Endothelial cell of umbilical vein (primary cell): ENCODE measurements at regions not wholly inside any gene's neighbourhood (a gene's known extent, or its start where the extent isn't known, plus 50 kb on each side); places are given as distances from the start of the nearest gene placed in this dataset.

Experiments used
- BruUV-seq: library from RNA; stranded (reverse); fragments of 400-500 nt; replicated peaks from 2 replicates; lab custom pipeline; 2021; lab: Mats Ljungman, UMichigan
- CTCF ChIA-PET: fragments of 300-600, 350-600 bp; sonication (Branson Sonifier 250); formaldehyde crosslinking; loops from one replicate; lab custom pipeline; 2021; ENCODE audit warnings: antibody characterized with exemption, inconsistent platforms; lab: Charles Lee
- POLR2A ChIA-PET: fragments of 300-600, 350-600 bp; sonication (Branson Sonifier 250); formaldehyde crosslinking; loops from one replicate; lab custom pipeline; 2021; ENCODE audit warnings: antibody characterized with exemption, inconsistent platforms; lab: Charles Lee
- DNase-seq: peaks from one replicate; pipeline ENCODE4 v3.0.0-alpha.2; 2011; ENCODE audit warnings: low read depth, low spot score
- FAIRE-seq: peaks from 2 replicates; lab custom pipeline; 2011; peaks lifted over from hg19 to GRCh38; lab: Jason Lieb, UNC
- H2AFZ ChIP-seq: 2 replicates; pipeline ENCODE4 v1.6.0; 2012; ENCODE audit warnings: low read depth, low read length, control low read depth, inconsistent platforms
- H3K27ac ChIP-seq: 2 replicates; pipeline ENCODE4 v1.5.1; 2011; ENCODE audit warnings: low read depth, mild to moderate bottlenecking, control low read depth, low read length, moderate library complexity; ENCODE audit not compliant: insufficient read depth
- H3K27me3 ChIP-seq, 2 experiments: 2 replicates each; pipeline versions ENCODE4 v1.6.0 to v1.6.1; 2011; ENCODE audit warnings: low read length in 2 of 2, mixed read lengths in 1 of 2; ENCODE audit not compliant: control insufficient read depth in 2 of 2, insufficient read depth in 2 of 2
- H3K36me3 ChIP-seq, 2 experiments: 2 replicates in 1 of 2; 3 replicates in 1 of 2; pipeline ENCODE4 v1.5.1; 2011; ENCODE audit warnings: low read length in 2 of 2, mild to moderate bottlenecking in 1 of 2, moderate library complexity in 1 of 2; ENCODE audit not compliant: control insufficient read depth in 2 of 2, insufficient read depth in 2 of 2; ENCODE audit errors: extremely low read depth in 1 of 2
- H3K4me1 ChIP-seq: 3 replicates; pipeline ENCODE4 v1.5.1; 2011; ENCODE audit warnings: mild to moderate bottlenecking, low read length; ENCODE audit not compliant: control insufficient read depth, insufficient read depth; ENCODE audit errors: extremely low read depth
- H3K4me2 ChIP-seq: 2 replicates; pipeline ENCODE4 v1.6.1; 2011; ENCODE audit warnings: low read length, control low read depth, mixed read lengths; ENCODE audit not compliant: insufficient read depth
- H3K4me3 ChIP-seq, 3 experiments: fragments of 200-600 bp in 1 of 3; sonication (generic), shearing (Covaris generic) in 1 of 3; replicated peaks in 1 of 3; 2 replicates each; pipeline ENCODE4 v1.5.1; 2011 to 2016; ENCODE audit warnings: control low read depth in 3 of 3, low read length in 3 of 3, mild to moderate bottlenecking in 2 of 3, inconsistent platforms in 1 of 3, low read depth in 1 of 3, moderate library complexity in 1 of 3; ENCODE audit not compliant: insufficient read depth in 1 of 3
- H3K79me2 ChIP-seq: 2 replicates; pipeline ENCODE4 v1.6.0; 2012; ENCODE audit warnings: low read length, inconsistent platforms; ENCODE audit not compliant: control insufficient read depth, insufficient read depth
- H3K9ac ChIP-seq: replicated peaks from 2 replicates; pipeline ENCODE3; 2011; ENCODE audit warnings: low read length, control low read depth; ENCODE audit not compliant: insufficient read depth; ENCODE audit errors: extremely low read depth
- H3K9me1 ChIP-seq: replicated peaks from 3 replicates; pipeline ENCODE4 v1.6.0; 2011; ENCODE audit warnings: mild to moderate bottlenecking, low read length; ENCODE audit not compliant: control insufficient read depth, insufficient read depth; ENCODE audit errors: extremely low read depth
- H3K9me3 ChIP-seq: replicated peaks from 2 replicates; pipeline ENCODE4 v1.5.1; 2012; ENCODE audit warnings: low read length, inconsistent platforms; ENCODE audit not compliant: control insufficient read depth, insufficient read depth
- H4K20me1 ChIP-seq: replicated peaks from 2 replicates; pipeline ENCODE3; 2011; ENCODE audit warnings: mild to moderate bottlenecking, low read length; ENCODE audit not compliant: control insufficient read depth, insufficient read depth; ENCODE audit errors: extremely low read depth
- EZH2 ChIP-seq: IDR thresholded peaks from 2 replicates; pipeline ENCODE4 v1.6.1; 2012; ENCODE audit warnings: borderline replicate concordance, low read depth, mild to moderate bottlenecking, moderate library complexity, low read length, inconsistent platforms; ENCODE audit not compliant: severe bottlenecking
- FOS ChIP-seq: IDR thresholded peaks from 2 replicates; pipeline ENCODE4 v1.6.1; 2011; ENCODE audit warnings: mild to moderate bottlenecking, low read length, moderate library complexity, borderline replicate concordance; ENCODE audit not compliant: insufficient read depth
- GATA2 ChIP-seq: IDR thresholded peaks from 2 replicates; pipeline ENCODE4 v1.7.0; 2011; ENCODE audit warnings: low read depth, mild to moderate bottlenecking, moderate library complexity, mixed read lengths, low read length; ENCODE audit not compliant: insufficient read length, insufficient read depth
- JUN ChIP-seq: IDR thresholded peaks from 2 replicates; pipeline ENCODE4 v1.6.1; 2011; ENCODE audit warnings: borderline replicate concordance, low read depth; ENCODE audit not compliant: insufficient read length, insufficient read depth
- POLR2A ChIP-seq: IDR thresholded peaks from 2 replicates; pipeline ENCODE4 v1.6.1; 2012; ENCODE audit warnings: low read depth, mild to moderate bottlenecking, control low read depth, low read length
- POLR2AphosphoS5 ChIP-seq: IDR thresholded peaks from 2 replicates; pipeline ENCODE4 v1.6.1; 2012; ENCODE audit warnings: low read depth, mild to moderate bottlenecking, control low read depth, low read length, moderate library complexity; ENCODE audit not compliant: insufficient read depth
- dilution Hi-C: fragments of 300-500 bp; cut with MboI; formaldehyde crosslinking; loops from one replicate; pipeline ENCODE4 v1.15.0; 2019; ENCODE audit warnings: low sequenced_read_pairs; ENCODE audit not compliant: extremely low pct_ligation_motif_present
- intact Hi-C: fragments of 100-400 bp; cut with micrococcal nuclease; formaldehyde crosslinking; loops from one replicate; pipeline ENCODE4 v1.10.0; 2022
- TF ChIP-seq, protein P1 (sequence below): IDR thresholded peaks from 2 replicates; pipeline ENCODE4 v1.6.1; 2011; ENCODE audit not compliant: insufficient read depth, insufficient read length
- TF ChIP-seq, protein P2 (sequence below), 2 donors: IDR thresholded peaks; 1 replicate in 1 of 2; 2 replicates in 1 of 2; pipeline ENCODE4 v1.5.1; 2011; ENCODE audit warnings: low read length in 2 of 2, mild to moderate bottlenecking in 2 of 2, moderate library complexity in 2 of 2, control low read depth in 1 of 2, inconsistent platforms in 1 of 2, low read depth in 1 of 2; ENCODE audit not compliant: insufficient read depth in 1 of 2; ENCODE audit errors: extremely low read depth in 1 of 2

DNA sequence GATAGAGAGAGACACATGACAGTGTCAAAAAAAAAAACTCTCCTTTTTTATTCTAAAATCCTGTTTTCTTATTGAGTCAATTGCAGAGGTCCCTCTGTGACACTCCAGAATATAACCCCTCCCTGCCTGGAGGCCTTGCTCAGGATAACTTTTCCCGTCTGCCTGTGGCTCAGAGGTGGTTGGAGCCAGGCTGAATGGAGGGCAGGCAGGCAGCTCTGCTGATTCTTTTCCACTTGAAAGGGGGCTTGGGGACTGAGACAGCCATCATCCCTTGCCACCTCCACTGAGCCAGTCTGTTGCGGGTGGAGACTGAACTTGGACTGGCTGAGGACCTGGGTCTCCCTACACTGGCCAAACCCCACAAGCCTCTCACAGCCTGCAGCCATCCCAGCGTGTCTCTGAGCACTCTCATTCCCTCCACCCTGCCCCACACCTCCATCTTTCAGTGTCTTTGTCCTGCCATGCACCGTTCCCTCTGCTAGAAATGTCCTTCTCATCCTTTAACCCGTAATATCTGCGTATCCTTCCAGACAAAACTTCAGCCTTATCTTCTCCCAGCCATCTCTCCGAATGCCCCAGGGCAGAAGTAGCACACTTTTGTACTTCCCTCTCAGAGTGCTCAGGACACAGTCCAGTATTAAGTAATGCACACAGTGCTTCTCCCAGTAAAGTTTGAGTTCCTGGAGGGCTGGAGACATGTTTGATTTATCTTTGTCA lies 139.9 kb downstream of the CHIC2 start:
- H3K4me1 ChIP-seq: peaks cover 4% of the 10 kb centered on the region
- no peak for DNase-seq
- no peak overlapping the region for H3K9ac ChIP-seq
- no peak overlapping the region for H2AFZ ChIP-seq
- peaks cover 0 to 3% of the 10 kb centered on the region in 2 experiments for H3K27me3 ChIP-seq
- intact Hi-C loops: no loop called here
- no peak for FAIRE-seq
- ChIA-PET CTCF (interaction anchor here (1.2 to 2.4 kb wide), 2 partner anchors 289 to 309 kb away, joined by 3 to 8 read pairs; no protein-coding TSS in a partner anchor), POLR2A (no interaction called here)
- H3K36me3 ChIP-seq: no peaks in the 10 kb centered on the region
- dilution Hi-C loops: loop anchor here (25.0 kb wide), 1 partner anchor 288 kb away; no protein-coding TSS in a partner anchor
- BruUV-seq: no TSS peak
- no peaks in the 10 kb centered on the region for H4K20me1 ChIP-seq
- TF ChIP-seq, protein P1, sequence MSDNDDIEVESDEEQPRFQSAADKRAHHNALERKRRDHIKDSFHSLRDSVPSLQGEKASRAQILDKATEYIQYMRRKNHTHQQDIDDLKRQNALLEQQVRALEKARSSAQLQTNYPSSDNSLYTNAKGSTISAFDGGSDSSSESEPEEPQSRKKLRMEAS: no peak
- TF ChIP-seq, protein P2, sequence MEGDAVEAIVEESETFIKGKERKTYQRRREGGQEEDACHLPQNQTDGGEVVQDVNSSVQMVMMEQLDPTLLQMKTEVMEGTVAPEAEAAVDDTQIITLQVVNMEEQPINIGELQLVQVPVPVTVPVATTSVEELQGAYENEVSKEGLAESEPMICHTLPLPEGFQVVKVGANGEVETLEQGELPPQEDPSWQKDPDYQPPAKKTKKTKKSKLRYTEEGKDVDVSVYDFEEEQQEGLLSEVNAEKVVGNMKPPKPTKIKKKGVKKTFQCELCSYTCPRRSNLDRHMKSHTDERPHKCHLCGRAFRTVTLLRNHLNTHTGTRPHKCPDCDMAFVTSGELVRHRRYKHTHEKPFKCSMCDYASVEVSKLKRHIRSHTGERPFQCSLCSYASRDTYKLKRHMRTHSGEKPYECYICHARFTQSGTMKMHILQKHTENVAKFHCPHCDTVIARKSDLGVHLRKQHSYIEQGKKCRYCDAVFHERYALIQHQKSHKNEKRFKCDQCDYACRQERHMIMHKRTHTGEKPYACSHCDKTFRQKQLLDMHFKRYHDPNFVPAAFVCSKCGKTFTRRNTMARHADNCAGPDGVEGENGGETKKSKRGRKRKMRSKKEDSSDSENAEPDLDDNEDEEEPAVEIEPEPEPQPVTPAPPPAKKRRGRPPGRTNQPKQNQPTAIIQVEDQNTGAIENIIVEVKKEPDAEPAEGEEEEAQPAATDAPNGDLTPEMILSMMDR (IDR thresholded peaks at IDR 0.05; ENCODE audit: extremely low read depth in 1 of 2, insufficient read depth in 1 of 2, low read depth in 1 of 2, low read length in 2 of 2): no peak
- no peak for TF ChIP-seq JUN
- TF ChIP-seq POLR2A: no peak
- no peak for TF ChIP-seq POLR2AphosphoS5
- TF ChIP-seq GATA2: no peak
- no peak for TF ChIP-seq FOS
- TF ChIP-seq EZH2: no peak
- no peak overlapping the region for H3K4me2 ChIP-seq
- H3K4me3 ChIP-seq: no peak overlapping the region
- H3K9me3 ChIP-seq: no peaks in the 10 kb centered on the region
- no peak overlapping the region for H3K27ac ChIP-seq
- H3K79me2 ChIP-seq: no peaks in the 10 kb centered on the region
- no peaks in the 10 kb centered on the region for H3K9me1 ChIP-seq
